ENCODE measurements at regions not wholly inside any gene's neighbourhood (a gene's known extent, or its start where the extent isn't known, plus 50 kb on each side); places are given as distances from the start of the nearest gene placed in this dataset.

GRCh38 chr11:86136538-86136937 is 67.7 kb upstream of the PICALM start:
- TF ChIP-seq CTCF (IDR thresholded peaks at IDR 0.05; ENCODE audit: low read depth, low read length) = no peak
- TF ChIP-seq POLR2A (IDR thresholded peaks at IDR 0.05; ENCODE audit: extremely low read depth, insufficient read length) = no peak
- TF ChIP-seq MAX (IDR thresholded peaks at IDR 0.05; ENCODE audit: low read depth, low read length) = no peak
- TF ChIP-seq MYC (IDR thresholded peaks at IDR 0.05; ENCODE audit: low read depth, low read length) = no peak

Measured in NB4 (cell line).